ENCODE measurements at regions not wholly inside any gene's neighbourhood (a gene's known extent, or its start where the extent isn't known, plus 50 kb on each side); places are given as distances from the start of the nearest gene placed in this dataset.

DNA sequence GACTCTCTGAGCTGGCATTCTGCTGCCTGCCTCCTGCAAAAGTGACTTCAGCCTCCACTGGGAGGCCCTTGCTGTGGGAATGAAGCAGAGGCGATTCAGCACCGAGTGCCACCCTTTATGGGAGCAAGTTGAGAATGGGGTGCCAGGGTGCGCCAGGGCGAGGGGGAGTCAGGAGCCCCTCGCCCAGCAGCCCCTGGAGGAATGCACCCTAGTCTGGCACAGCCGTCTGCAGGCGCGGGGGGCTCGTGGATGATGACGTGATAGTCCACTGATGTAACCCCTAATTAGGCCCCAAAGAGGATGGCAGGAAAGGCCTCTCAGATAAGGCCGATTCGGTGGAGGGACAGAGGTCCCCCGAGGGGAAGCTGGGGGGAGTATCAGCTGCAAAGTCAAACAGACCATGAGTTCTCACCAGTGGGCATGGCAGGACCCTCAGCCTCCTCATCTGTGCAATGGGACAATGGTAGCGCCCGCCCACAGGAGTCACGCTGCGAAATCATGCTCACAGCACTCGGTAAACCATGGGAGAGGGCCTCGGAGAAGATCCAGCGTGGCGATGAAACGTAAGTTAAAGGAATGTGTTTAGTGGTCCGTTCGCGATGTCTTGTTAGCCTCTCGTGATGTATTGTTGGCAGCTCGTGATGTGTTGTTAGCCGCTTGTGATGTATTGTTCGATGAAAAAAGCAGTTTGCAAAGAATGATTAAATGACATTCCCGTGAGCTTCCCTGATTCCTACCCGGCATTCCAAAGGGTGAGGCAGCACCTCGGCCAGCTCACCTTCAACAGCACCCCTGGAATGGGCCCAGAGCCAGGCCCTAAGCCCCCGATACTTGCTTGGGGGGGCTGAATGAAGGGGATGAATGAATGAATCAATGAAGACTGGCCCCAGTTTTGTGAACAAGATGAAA is 49.7 kb upstream of the NOTCH1 start:
- TF ChIP-seq CTCF (conservative IDR thresholded peaks at IDR 0.05; ENCODE audit: low read length) (no peak), EZH2phosphoT487 (IDR thresholded peaks at IDR 0.05; ENCODE audit: borderline replicate concordance, low read depth, low read length) (no peak)
